ENCODE measurements at regions not wholly inside any gene's neighbourhood (a gene's known extent, or its start where the extent isn't known, plus 50 kb on each side); places are given as distances from the start of the nearest gene placed in this dataset.

GRCh38 chr13:80000684-80001509 is 340.0 kb downstream of the SPRY2 start:
- H3K4me1 ChIP-seq (ENCODE audit: control insufficient read depth, insufficient read depth, low read length): no peaks in the 10 kb centered on the region
- SMC1A ChIA-PET (ENCODE audit: uncharacterized antibody, unreplicated experiment): interaction anchor here (1.4 to 2.5 kb wide), 2 partner anchors 12 to 235 kb away, joined by 3 to 7 read pairs; no protein-coding TSS in a partner anchor
- no peak overlapping the region for H3K4me3 ChIP-seq
- no peaks in the 10 kb centered on the region for H3K9me3 ChIP-seq (replicated peaks; ENCODE audit: control insufficient read depth, insufficient read depth, low read length)
- FAIRE-seq: no peak
- no peaks in the 10 kb centered on the region for H4K20me1 ChIP-seq (ENCODE audit: control insufficient read depth, insufficient read depth)
- no peak for DNase-seq (ENCODE audit: low read depth, low spot score)
- no peak overlapping the region for H2AFZ ChIP-seq (ENCODE audit: control insufficient read depth, low read depth, low read length)
- TF ChIP-seq IRF4 (IDR thresholded peaks at IDR 0.05; ENCODE audit: low read depth, low read length) (no peak), RFX5 (IDR thresholded peaks at IDR 0.05; ENCODE audit: low read depth, low read length) (no peak), MAX (IDR thresholded peaks at IDR 0.05; ENCODE audit: low read depth, low read length) (no peak), PAX8 (IDR thresholded peaks at IDR 0.05) (no peak)
- H3K9ac ChIP-seq (ENCODE audit: control insufficient read depth, insufficient read depth, low read length): no peak overlapping the region
- no peaks in the 10 kb centered on the region for H3K79me2 ChIP-seq (ENCODE audit: control insufficient read depth, insufficient read depth, low read length)
- in situ Hi-C loops (cut with MboI) (no loop called here), intact Hi-C loops (cut with micrococcal nuclease; ENCODE audit: unreplicated experiment) (loop anchor here (5.0 kb wide), 1 partner anchor 224 kb away; no protein-coding TSS in a partner anchor)
- no peaks in the 10 kb centered on the region for H3K36me3 ChIP-seq (ENCODE audit: control insufficient read depth in 2 of 2, insufficient read depth in 2 of 2, low read length in 1 of 2)
- ATAC-seq: no peak
- CTCF ChIA-PET: interaction anchor here (0.7 kb wide), 1 partner anchor 34 kb away, joined by 3 read pairs; no protein-coding TSS in a partner anchor
- H3K4me2 ChIP-seq (ENCODE audit: control insufficient read depth, insufficient read depth): no peak overlapping the region
- RAD21 ChIA-PET (ENCODE audit: unreplicated experiment): no interaction called here
- no peaks in the 10 kb centered on the region for H3K27me3 ChIP-seq (replicated peaks in 1 of 2; ENCODE audit: control insufficient read depth in 2 of 2, insufficient read depth in 2 of 2, low read length in 1 of 2)
- POLR2A ChIA-PET: no interaction called here
- H3K27ac ChIP-seq (ENCODE audit: control insufficient read depth, insufficient read depth): no peak overlapping the region
- 11% methylated on average over 4 of the region's 4 CpGs for WGBS (ENCODE audit: insufficient coverage, insufficient replicate concordance, low lambda C conversion rate, missing lambda C conversion rate)
- BruUV-seq (replicated peaks): no TSS peak

GRCh38 chr13:79999601-80000000 is 341.3 kb downstream of the SPRY2 start:
- SMC1A ChIA-PET (ENCODE audit: uncharacterized antibody, unreplicated experiment): interaction anchor here (0.6 to 3.2 kb wide), 6 partner anchors 11 to 784 kb away, joined by 3 to 12 read pairs (median 4); no protein-coding TSS in a partner anchor
- Histone ChIP-seq H3K27me3 (replicated peaks in 1 of 2; ENCODE audit: control insufficient read depth in 2 of 2, insufficient read depth in 2 of 2, low read length in 1 of 2) (no peaks in the 10 kb centered on the region), H3K27ac (ENCODE audit: control insufficient read depth, insufficient read depth) (no peak overlapping the region), H3K4me2 (ENCODE audit: control insufficient read depth, insufficient read depth) (no peak overlapping the region), H3K4me1 (ENCODE audit: control insufficient read depth, insufficient read depth, low read length) (no peaks in the 10 kb centered on the region), H3K36me3 (ENCODE audit: control insufficient read depth in 2 of 2, insufficient read depth in 2 of 2, low read length in 1 of 2) (no peaks in the 10 kb centered on the region), H3K4me3 (no peak overlapping the region), H3K9me3 (replicated peaks; ENCODE audit: control insufficient read depth, insufficient read depth, low read length) (no peaks in the 10 kb centered on the region), H2AFZ (ENCODE audit: control insufficient read depth, low read depth, low read length) (no peak overlapping the region), H4K20me1 (ENCODE audit: control insufficient read depth, insufficient read depth) (no peaks in the 10 kb centered on the region), H3K9ac (ENCODE audit: control insufficient read depth, insufficient read depth, low read length) (no peak overlapping the region), H3K79me2 (ENCODE audit: control insufficient read depth, insufficient read depth, low read length) (no peaks in the 10 kb centered on the region)
- 0 out of 2 replicates have a peak, but pooled peaks have one; percentile 11 for TF ChIP-seq SPI1 (IDR thresholded peaks at IDR 0.05; ENCODE audit: borderline replicate concordance, insufficient read depth, low read depth, low read length)
- no peak for TF ChIP-seq SIX5 (IDR thresholded peaks at IDR 0.05; ENCODE audit: low read depth, low read length, severe bottlenecking)
- peak; percentile 22; the same call in 1 of the 2 replicates for TF ChIP-seq NR2C1 (IDR thresholded peaks at IDR 0.05)
- WGBS (ENCODE audit: insufficient coverage, insufficient replicate concordance, low lambda C conversion rate, missing lambda C conversion rate): 0% methylated on average over 1 of the region's 1 CpG
- in situ Hi-C loops (cut with MboI) (no loop called here), intact Hi-C loops (cut with micrococcal nuclease; ENCODE audit: unreplicated experiment) (no loop called here)
- no peak for FAIRE-seq
- BruUV-seq (replicated peaks): no TSS peak
- RAD21 ChIA-PET (ENCODE audit: unreplicated experiment): no interaction called here
- ATAC-seq: no peak
- no peak for DNase-seq (ENCODE audit: low read depth, low spot score)
- POLR2A ChIA-PET: interaction anchor here (0.6 kb wide), 1 partner anchor 40 kb away, joined by 5 read pairs; no protein-coding TSS in a partner anchor
- CTCF ChIA-PET: interaction anchor here (0.8 to 3.1 kb wide), 2 partner anchors 10 to 39 kb away, joined by 3 to 10 read pairs; no protein-coding TSS in a partner anchor

Measured in GM12878 (cell line).